ENCODE measurements at regions not wholly inside any gene's neighbourhood (a gene's known extent, or its start where the extent isn't known, plus 50 kb on each side); places are given as distances from the start of the nearest gene placed in this dataset.
"Not testable (repeated sequence)": the region's sequence is repeated elsewhere in the genome, so short reads cannot be mapped to it uniquely, and the experiment has no call there.

GRCh38 chr10:47711428-47711827 lies 52.0 kb downstream of the SYT15B start:
- H3K27me3 Mint-ChIP-seq; H3K36me3 Mint-ChIP-seq; DNase-seq (ENCODE audit: extremely low spot score, unreplicated experiment); H3K4me1 Mint-ChIP-seq (ENCODE audit: unreplicated experiment); H3K4me3 Mint-ChIP-seq; H3K27ac Mint-ChIP-seq; H3K9me3 Mint-ChIP-seq: not testable (repeated sequence)

GRCh38 chr10:47710443-47710842 lies 52.9 kb downstream of the SYT15B start:
- not testable (repeated sequence) for H3K27ac Mint-ChIP-seq; H3K36me3 Mint-ChIP-seq; DNase-seq (ENCODE audit: extremely low spot score, unreplicated experiment); H3K27me3 Mint-ChIP-seq; H3K4me3 Mint-ChIP-seq; H3K4me1 Mint-ChIP-seq (ENCODE audit: unreplicated experiment); H3K9me3 Mint-ChIP-seq

- DNase-seq (ENCODE audit: extremely low spot score, unreplicated experiment); H3K27me3 Mint-ChIP-seq; H3K36me3 Mint-ChIP-seq; H3K9me3 Mint-ChIP-seq; H3K4me1 Mint-ChIP-seq (ENCODE audit: unreplicated experiment); H3K27ac Mint-ChIP-seq: not testable (repeated sequence)
- H3K4me3 Mint-ChIP-seq = peak overlapping the region; percentile 77
These were observed 57.5 kb downstream of the SYT15B start for GRCh38 chr10:47705698-47706414.

- not testable (repeated sequence) for H3K4me3 Mint-ChIP-seq; DNase-seq (ENCODE audit: extremely low spot score, unreplicated experiment); H3K27ac Mint-ChIP-seq; H3K9me3 Mint-ChIP-seq; H3K4me1 Mint-ChIP-seq (ENCODE audit: unreplicated experiment); H3K27me3 Mint-ChIP-seq; H3K36me3 Mint-ChIP-seq
These were observed 62.1 kb downstream of the SYT15B start for GRCh38 chr10:47701285-47701684.

- not testable (repeated sequence) for H3K4me1 Mint-ChIP-seq (ENCODE audit: unreplicated experiment); H3K27ac Mint-ChIP-seq; DNase-seq (ENCODE audit: extremely low spot score, unreplicated experiment); H3K9me3 Mint-ChIP-seq; H3K4me3 Mint-ChIP-seq; H3K27me3 Mint-ChIP-seq; H3K36me3 Mint-ChIP-seq
These were observed 63.5 kb downstream of the SYT15B start for GRCh38 chr10:47699854-47700253.

- H3K27me3 Mint-ChIP-seq; H3K36me3 Mint-ChIP-seq; H3K27ac Mint-ChIP-seq; H3K9me3 Mint-ChIP-seq; DNase-seq (ENCODE audit: extremely low spot score, unreplicated experiment); H3K4me3 Mint-ChIP-seq; H3K4me1 Mint-ChIP-seq (ENCODE audit: unreplicated experiment): not testable (repeated sequence)
These were observed 67.2 kb downstream of the SYT15B start for GRCh38 chr10:47696170-47696569.

- H3K9me3 Mint-ChIP-seq = not testable (repeated sequence)
These were observed 68.2 kb downstream of the SYT15B start for GRCh38 chr10:47695149-47695548.

GRCh38 chr10:47690304-47690703 lies 73.1 kb downstream of the SYT15B start:
- not testable (repeated sequence) for H3K27me3 Mint-ChIP-seq

More at GRCh38 chr10:47695149-47695548, 68.2 kb downstream of the SYT15B start:
- H3K4me3 Mint-ChIP-seq; H3K36me3 Mint-ChIP-seq; DNase-seq (ENCODE audit: extremely low spot score, unreplicated experiment); H3K27me3 Mint-ChIP-seq; H3K4me1 Mint-ChIP-seq (ENCODE audit: unreplicated experiment); H3K27ac Mint-ChIP-seq: not testable (repeated sequence)

GRCh38 chr10:47683826-47684475 lies 79.4 kb downstream of the SYT15B start:
- not testable (repeated sequence) for DNase-seq (ENCODE audit: extremely low spot score, unreplicated experiment); H3K27me3 Mint-ChIP-seq; H3K4me3 Mint-ChIP-seq; H3K9me3 Mint-ChIP-seq; H3K4me1 Mint-ChIP-seq (ENCODE audit: unreplicated experiment); H3K36me3 Mint-ChIP-seq; H3K27ac Mint-ChIP-seq

More at GRCh38 chr10:47690304-47690703, 73.1 kb downstream of the SYT15B start:
- not testable (repeated sequence) for H3K4me1 Mint-ChIP-seq (ENCODE audit: unreplicated experiment); H3K9me3 Mint-ChIP-seq; H3K36me3 Mint-ChIP-seq; DNase-seq (ENCODE audit: extremely low spot score, unreplicated experiment); H3K27ac Mint-ChIP-seq; H3K4me3 Mint-ChIP-seq

- not testable (repeated sequence) for H3K4me1 Mint-ChIP-seq (ENCODE audit: unreplicated experiment); H3K36me3 Mint-ChIP-seq; H3K4me3 Mint-ChIP-seq; DNase-seq (ENCODE audit: extremely low spot score, unreplicated experiment); H3K27me3 Mint-ChIP-seq; H3K27ac Mint-ChIP-seq; H3K9me3 Mint-ChIP-seq
These were observed 81.8 kb downstream of the SYT15B start for GRCh38 chr10:47681638-47681990.

- H3K27ac Mint-ChIP-seq; H3K27me3 Mint-ChIP-seq; H3K4me3 Mint-ChIP-seq; H3K4me1 Mint-ChIP-seq (ENCODE audit: unreplicated experiment); H3K36me3 Mint-ChIP-seq; H3K9me3 Mint-ChIP-seq; DNase-seq (ENCODE audit: extremely low spot score, unreplicated experiment): not testable (repeated sequence)
These were observed 82.3 kb downstream of the SYT15B start for GRCh38 chr10:47680848-47681637.

GRCh38 chr10:47676102-47676501 lies 87.3 kb downstream of the SYT15B start:
- not testable (repeated sequence) for H3K9me3 Mint-ChIP-seq; DNase-seq (ENCODE audit: extremely low spot score, unreplicated experiment); H3K4me1 Mint-ChIP-seq (ENCODE audit: unreplicated experiment); H3K4me3 Mint-ChIP-seq; H3K36me3 Mint-ChIP-seq; H3K27ac Mint-ChIP-seq; H3K27me3 Mint-ChIP-seq

- not testable (repeated sequence) for H3K4me1 Mint-ChIP-seq (ENCODE audit: unreplicated experiment); H3K27me3 Mint-ChIP-seq; H3K9me3 Mint-ChIP-seq; DNase-seq (ENCODE audit: extremely low spot score, unreplicated experiment); H3K36me3 Mint-ChIP-seq; H3K4me3 Mint-ChIP-seq; H3K27ac Mint-ChIP-seq
These were observed 87.8 kb downstream of the SYT15B start for GRCh38 chr10:47675577-47675976.

GRCh38 chr10:47673128-47673527 lies 90.3 kb downstream of the SYT15B start:
- not testable (repeated sequence) for H3K9me3 Mint-ChIP-seq; H3K4me1 Mint-ChIP-seq (ENCODE audit: unreplicated experiment); DNase-seq (ENCODE audit: extremely low spot score, unreplicated experiment); H3K4me3 Mint-ChIP-seq; H3K27me3 Mint-ChIP-seq; H3K36me3 Mint-ChIP-seq; H3K27ac Mint-ChIP-seq

Data from type B pancreatic cell (in vitro differentiated cells).